Peyer's patch (tissue), 4 donors: ENCODE measurements at regions not wholly inside any gene's neighbourhood (a gene's known extent, or its start where the extent isn't known, plus 50 kb on each side); places are given as distances from the start of the nearest gene placed in this dataset.
A peak's percentile ranks its signal among the peaks of the same experiment; 100 is the strongest.

Experiments used
- DNase-seq, 3 donors: peaks; one replicate each; pipeline ENCODE4 v3.0.0-alpha.2; 2017 to 2019
- H3K27ac ChIP-seq, 4 donors: fragments of 200-600 bp; sonication (generic); one replicate each; pipeline ENCODE4 v1.5.1; 2016 to 2019
- H3K27me3 ChIP-seq, 2 donors: fragments of 200-600 bp; sonication (generic); one replicate each; pipeline ENCODE4 v1.5.1; 2019
- H3K36me3 ChIP-seq, 3 donors: fragments of 200-600 bp; sonication (generic); one replicate each; pipeline ENCODE4 v1.5.1; 2016 to 2019
- H3K4me1 ChIP-seq, 4 donors: fragments of 200-600 bp; sonication (generic); one replicate each; pipeline ENCODE4 v1.5.1; 2016 to 2019
- H3K4me3 ChIP-seq, 4 donors: fragments of 200-600 bp; sonication (generic); 1 replicate in 3 of 4; 2 replicates in 1 of 4; pipeline ENCODE4 v1.5.1; 2016 to 2019; ENCODE audit warnings: mild to moderate bottlenecking in 1 of 4
- H3K9me3 ChIP-seq, 4 donors: fragments of 200-600 bp; sonication (generic); one replicate each; pipeline ENCODE4 v1.5.1; 2016 to 2019; ENCODE audit warnings: mild to moderate bottlenecking in 1 of 4
- CTCF ChIP-seq, 6 experiments: fragments of 450-650 bp in 4 of 6; fragments of 200-600 bp in 2 of 6; sonication (generic) in 1 of 6; IDR thresholded peaks; one replicate each; pipeline ENCODE4 v1.5.1; 2017 to 2019; ENCODE audit warnings: antibody characterized with exemption in 6 of 6, mild to moderate bottlenecking in 3 of 6, moderate library complexity in 1 of 6
- POLR2A ChIP-seq, 2 donors: fragments of 450-650 bp; IDR thresholded peaks; one replicate each; pipeline ENCODE4 v1.5.1; 2017; ENCODE audit warnings: antibody characterized with exemption in 2 of 2, mild to moderate bottlenecking in 2 of 2, moderate library complexity in 2 of 2

DNA sequence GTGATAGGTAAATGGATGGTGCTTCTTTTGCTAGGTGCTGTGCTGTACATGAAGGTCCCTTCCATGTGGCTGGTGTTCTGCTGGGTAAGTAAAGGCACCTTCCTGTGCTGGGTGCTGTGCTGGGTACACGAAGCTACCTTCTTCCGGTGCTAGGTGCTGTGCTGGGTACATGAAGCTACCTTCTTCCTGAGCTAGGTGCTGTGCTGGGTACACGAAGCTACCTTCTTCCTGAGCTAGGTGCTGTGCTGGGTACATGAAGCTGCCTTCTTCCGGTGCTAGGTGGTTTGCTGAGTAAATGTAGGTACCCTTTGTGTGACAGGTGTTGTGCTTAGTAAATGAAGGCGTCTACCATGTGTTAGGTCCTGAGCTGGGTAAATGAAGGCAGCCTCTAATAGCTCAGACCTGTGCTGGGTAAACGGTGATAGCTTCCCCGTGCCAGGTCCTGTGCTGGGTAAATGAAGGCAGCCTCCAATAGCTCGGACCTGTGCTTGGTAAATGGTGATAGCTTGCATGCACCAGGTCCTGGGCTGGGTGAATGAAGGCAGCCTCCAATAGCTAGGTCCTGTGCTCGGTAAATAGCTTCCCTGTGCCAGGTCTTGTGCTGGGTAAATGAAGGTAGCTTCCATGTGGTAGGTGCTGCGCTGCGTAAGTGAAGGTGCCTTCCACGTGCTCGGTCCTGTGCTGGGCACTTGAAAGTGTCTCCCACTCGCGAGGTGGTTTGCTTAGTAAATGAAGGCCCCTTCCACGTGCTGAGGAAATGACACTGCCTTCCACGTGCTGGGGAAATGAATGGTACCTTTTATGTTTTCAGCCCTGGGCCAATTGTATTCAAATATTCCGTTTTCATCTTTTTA is 115.5 kb downstream of the ERMARD start:
- TF ChIP-seq CTCF (IDR thresholded peaks at IDR 0.05) (no peak), POLR2A (IDR thresholded peaks at IDR 0.05) (no peak)
- H3K27ac ChIP-seq = no peak overlapping the region
- no peak overlapping the region for H3K4me3 ChIP-seq
- no peaks in the 10 kb centered on the region for H3K36me3 ChIP-seq
- DNase-seq = no peak
- H3K27me3 ChIP-seq = no peaks in the 10 kb centered on the region
- no peaks in the 10 kb centered on the region for H3K9me3 ChIP-seq
- H3K4me1 ChIP-seq = peaks cover 0 to 6% (median 0%) of the 10 kb centered on the region in 4 donors

DNA sequence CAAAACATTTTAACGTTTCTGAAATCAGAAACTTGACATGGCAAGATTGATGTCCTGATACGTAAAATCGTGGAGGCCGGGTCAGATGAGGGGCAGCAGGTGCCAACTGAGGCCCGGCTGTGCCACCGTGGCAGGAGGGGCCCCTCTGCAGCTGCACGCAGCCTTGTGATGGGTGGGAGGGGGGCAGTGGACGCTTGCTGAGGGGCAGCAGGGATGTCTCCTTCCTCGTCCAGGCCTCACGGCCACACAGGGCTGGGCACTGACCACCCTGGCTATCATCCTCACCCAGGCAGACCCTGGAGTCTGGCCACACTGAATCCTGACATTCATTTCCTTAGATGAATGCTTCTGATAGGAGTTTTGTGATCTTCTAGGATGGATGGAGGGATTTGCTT is 114.7 kb downstream of the ERMARD start:
- no peak overlapping the region for H3K4me3 ChIP-seq
- H3K27ac ChIP-seq = no peak overlapping the region
- no peaks in the 10 kb centered on the region for H3K27me3 ChIP-seq
- H3K36me3 ChIP-seq = no peaks in the 10 kb centered on the region
- TF ChIP-seq CTCF (IDR thresholded peaks at IDR 0.05) = no peak
- no peak for TF ChIP-seq POLR2A (IDR thresholded peaks at IDR 0.05)
- DNase-seq = no peak
- peaks cover 0 to 6% (median 0%) of the 10 kb centered on the region in 4 donors for H3K4me1 ChIP-seq
- H3K9me3 ChIP-seq = no peaks in the 10 kb centered on the region

- Histone ChIP-seq H3K4me1 (peaks cover 0 to 6% (median 0%) of the 10 kb centered on the region in 4 donors), H3K27me3 (no peaks in the 10 kb centered on the region), H3K9me3 (no peaks in the 10 kb centered on the region), H3K27ac (no peak overlapping the region), H3K4me3 (no peak overlapping the region), H3K36me3 (no peaks in the 10 kb centered on the region)
- no peak for DNase-seq
- TF ChIP-seq POLR2A (IDR thresholded peaks at IDR 0.05) (no peak), CTCF (IDR thresholded peaks at IDR 0.05) (no peak)
Observed at GRCh38 chr6:169865346-169866139, 114.1 kb downstream of the ERMARD start.

DNA sequence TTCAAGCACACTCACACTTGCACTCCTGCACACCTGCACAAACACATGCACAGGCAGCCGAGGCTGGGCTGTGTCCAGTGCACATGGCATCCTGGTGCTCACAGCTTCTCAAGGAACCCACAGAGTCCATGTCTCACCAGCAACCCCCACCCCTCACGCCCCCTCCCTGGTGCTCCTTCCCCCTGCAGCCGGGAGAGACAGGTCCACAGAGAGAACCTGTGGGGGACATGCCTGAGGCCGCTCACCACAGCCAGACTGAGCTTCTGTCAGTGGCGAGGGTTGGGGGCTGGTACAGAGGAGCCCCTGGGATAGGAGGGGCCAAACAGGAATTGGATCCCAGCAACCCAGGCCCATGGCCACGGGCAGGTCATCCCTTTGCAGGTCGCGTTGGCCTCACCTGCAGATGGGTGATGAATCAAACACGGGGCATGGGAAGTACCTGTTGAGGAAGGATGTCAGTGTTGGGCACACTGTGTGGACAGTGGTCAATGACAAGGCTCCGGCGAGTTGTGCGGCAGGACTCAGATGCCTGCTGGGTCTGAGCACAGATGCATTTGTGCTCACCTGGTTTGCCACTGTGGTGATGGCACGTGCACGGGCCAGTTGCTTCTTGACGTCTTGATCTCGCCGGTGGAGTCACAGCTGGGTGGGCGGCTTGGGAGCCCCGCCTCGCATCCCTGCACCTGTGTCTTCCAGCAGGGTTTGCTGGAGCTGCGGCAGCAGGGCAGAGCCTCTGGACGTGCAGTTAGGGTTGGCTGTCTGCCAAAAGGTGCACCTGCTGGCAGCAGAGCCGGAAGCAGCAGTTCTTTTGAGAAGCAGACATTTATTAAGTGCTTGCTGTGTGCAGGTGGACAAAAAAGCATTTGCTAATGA is 113.0 kb downstream of the ERMARD start:
- TF ChIP-seq CTCF (IDR thresholded peaks at IDR 0.05) = no peak
- no peak for TF ChIP-seq POLR2A (IDR thresholded peaks at IDR 0.05)
- H3K27ac ChIP-seq = no peak overlapping the region
- no peaks in the 10 kb centered on the region for H3K27me3 ChIP-seq
- no peaks in the 10 kb centered on the region for H3K36me3 ChIP-seq
- H3K4me3 ChIP-seq = no peak overlapping the region
- DNase-seq = peak in 1 of 3 donors; percentile 65
- peaks cover 0 to 6% (median 0%) of the 10 kb centered on the region in 4 donors for H3K4me1 ChIP-seq
- no peaks in the 10 kb centered on the region for H3K9me3 ChIP-seq

DNA sequence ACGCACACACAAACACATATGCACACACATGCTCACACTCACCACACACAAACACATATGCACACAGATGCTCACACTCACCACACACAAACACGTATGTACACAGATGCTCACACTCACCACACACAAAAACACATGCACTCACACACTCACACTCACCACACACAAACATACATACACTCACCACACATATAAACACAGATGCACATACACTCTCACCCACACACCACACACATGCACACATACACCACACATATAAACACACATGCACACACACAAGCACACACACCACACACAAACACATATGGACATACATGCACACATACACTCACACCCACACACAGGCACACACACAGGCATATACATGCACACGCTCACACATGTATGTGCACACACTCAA is 112.3 kb downstream of the ERMARD start:
- Histone ChIP-seq H3K27ac (no peak overlapping the region), H3K9me3 (no peaks in the 10 kb centered on the region), H3K36me3 (no peaks in the 10 kb centered on the region), H3K27me3 (no peaks in the 10 kb centered on the region), H3K4me1 (peaks cover 0 to 6% (median 0%) of the 10 kb centered on the region in 4 donors), H3K4me3 (no peak overlapping the region)
- DNase-seq = no peak
- TF ChIP-seq POLR2A (IDR thresholded peaks at IDR 0.05) = no peak
